ES-I3 (cell line): ENCODE measurements at regions not wholly inside any gene's neighbourhood (a gene's known extent, or its start where the extent isn't known, plus 50 kb on each side); places are given as distances from the start of the nearest gene placed in this dataset.

ENCODE experiments used
- H3K36me3 ChIP-seq: 2 replicates; pipeline ENCODE4 v1.6.1; 2013; ENCODE audit warnings: mild to moderate bottlenecking, low read length, control low read depth, moderate library complexity; ENCODE audit not compliant: insufficient read depth
- H3K4me1 ChIP-seq: 2 replicates; pipeline ENCODE4 v1.6.1; 2013; ENCODE audit warnings: mild to moderate bottlenecking, control low read depth, low read length; ENCODE audit not compliant: insufficient read depth
- H3K9ac ChIP-seq: 2 replicates; pipeline ENCODE4 v1.6.1; 2013; ENCODE audit warnings: low read depth, mild to moderate bottlenecking, low read length, moderate library complexity
- H3K9me3 ChIP-seq: 2 replicates; pipeline ENCODE4 v1.6.1; 2013; ENCODE audit warnings: mild to moderate bottlenecking, low read length, moderate library complexity; ENCODE audit not compliant: control insufficient read depth, insufficient read depth

DNA sequence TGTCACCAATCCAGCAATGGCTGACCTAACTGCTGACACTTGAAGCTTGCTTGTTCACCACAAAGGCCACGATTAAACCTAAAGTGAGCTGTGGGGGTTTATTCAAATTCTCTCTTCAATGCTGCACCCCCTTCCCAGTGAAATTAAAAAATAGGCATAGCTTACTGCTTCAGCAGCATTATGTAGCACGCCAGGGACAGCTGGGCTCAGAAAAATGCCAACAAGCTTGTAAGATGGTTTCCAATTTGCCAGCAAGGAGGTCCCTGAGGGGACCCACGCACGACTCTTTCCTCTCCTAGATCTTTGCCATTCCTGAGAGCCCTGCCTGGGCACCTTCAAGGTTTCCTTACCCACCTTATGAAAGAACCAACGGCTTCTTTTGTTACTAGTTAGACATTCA lies 113.5 kb upstream of the CDH4 start:
- Histone ChIP-seq H3K9ac (no peak overlapping the region), H3K9me3 (no peaks in the 10 kb centered on the region), H3K4me1 (no peaks in the 10 kb centered on the region), H3K36me3 (no peaks in the 10 kb centered on the region)

DNA sequence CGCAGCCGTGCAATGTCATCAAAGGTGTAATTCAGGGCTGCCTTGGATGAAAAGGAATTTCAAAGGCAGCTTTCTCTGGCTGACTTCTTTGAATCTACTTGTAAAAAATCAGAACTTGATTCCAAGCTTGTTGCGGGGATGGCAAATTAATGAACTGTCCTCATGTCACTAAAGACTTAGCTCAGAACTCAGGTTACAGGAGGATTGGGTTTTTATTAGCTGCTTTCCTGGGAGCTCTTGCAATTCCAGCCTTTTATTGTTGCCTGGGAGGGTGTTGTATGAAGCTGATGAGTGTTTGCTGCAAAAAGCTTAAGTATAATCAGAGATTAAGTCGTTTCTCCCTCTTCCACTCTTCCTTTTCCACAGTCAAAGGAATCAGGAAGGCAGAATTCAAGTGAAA lies 113.0 kb upstream of the CDH4 start:
- H3K4me1 ChIP-seq, result no peaks in the 10 kb centered on the region
- H3K9ac ChIP-seq, result no peak overlapping the region
- H3K9me3 ChIP-seq, result no peaks in the 10 kb centered on the region
- no peaks in the 10 kb centered on the region for H3K36me3 ChIP-seq

DNA sequence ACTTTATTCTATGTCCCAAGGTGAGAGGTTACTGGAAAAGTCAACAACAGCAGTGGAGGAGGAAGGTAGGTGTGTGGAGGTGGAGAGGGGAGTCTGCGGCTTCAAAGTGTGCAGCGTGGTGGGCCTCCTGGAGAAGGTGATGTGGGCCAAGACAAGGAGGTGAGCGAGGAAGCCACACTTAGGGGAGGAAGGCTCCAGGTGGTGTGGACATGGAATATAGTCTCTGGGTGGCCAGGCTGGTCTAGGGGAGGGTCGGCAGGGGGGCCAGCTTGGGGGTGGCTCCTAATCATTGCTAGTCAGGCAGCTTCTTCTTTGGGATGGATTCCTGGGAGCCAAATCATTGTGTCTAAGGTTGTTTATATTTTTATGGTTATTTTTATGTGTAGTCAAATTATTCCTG lies 111.5 kb upstream of the CDH4 start:
- no peaks in the 10 kb centered on the region for H3K9me3 ChIP-seq
- no peaks in the 10 kb centered on the region for H3K36me3 ChIP-seq
- no peaks in the 10 kb centered on the region for H3K4me1 ChIP-seq
- H3K9ac ChIP-seq, result no peak overlapping the region

DNA sequence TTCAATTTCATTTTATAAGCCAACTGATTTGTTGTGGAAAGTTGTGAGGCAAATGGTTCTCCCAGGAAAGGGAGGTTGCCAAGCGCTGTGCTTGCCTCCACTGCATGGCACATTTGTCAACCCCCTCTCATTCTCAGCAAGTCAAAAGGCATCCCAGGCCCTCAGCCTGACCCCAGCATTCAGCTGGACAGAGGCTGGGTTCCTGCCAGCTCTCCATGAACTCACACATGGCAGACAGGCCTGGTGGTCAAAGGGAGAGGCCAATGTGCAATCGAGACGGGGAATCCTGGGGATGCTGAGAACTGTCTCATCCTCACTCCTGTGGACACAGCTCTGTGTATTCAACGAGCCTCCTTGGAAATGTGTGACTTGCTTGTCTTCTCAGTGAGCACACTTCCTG lies 106.0 kb upstream of the CDH4 start:
- no peaks in the 10 kb centered on the region for H3K4me1 ChIP-seq
- H3K36me3 ChIP-seq, result no peaks in the 10 kb centered on the region
- no peak overlapping the region for H3K9ac ChIP-seq

DNA sequence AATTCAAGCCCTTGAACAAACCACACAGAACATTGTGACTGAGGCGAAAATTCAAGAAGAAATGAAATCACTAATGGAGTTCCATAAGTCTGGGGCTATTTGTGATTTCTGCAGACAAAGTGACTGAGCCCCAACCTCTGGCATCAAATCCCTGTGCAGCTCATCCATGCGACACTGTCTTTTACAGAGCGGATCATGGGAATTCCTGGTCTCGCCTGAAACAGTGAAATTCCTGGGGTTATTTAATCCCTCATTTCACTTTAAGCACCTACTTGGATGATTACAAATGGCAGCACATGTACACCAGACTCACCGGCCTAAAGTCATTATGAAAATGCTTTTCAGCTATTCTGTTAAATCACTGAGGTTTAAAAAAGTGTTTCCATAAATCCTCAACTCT lies 102.4 kb upstream of the CDH4 start:
- no peaks in the 10 kb centered on the region for H3K9me3 ChIP-seq
- no peak overlapping the region for H3K9ac ChIP-seq
- no peaks in the 10 kb centered on the region for H3K36me3 ChIP-seq
- no peaks in the 10 kb centered on the region for H3K4me1 ChIP-seq

More for the DNA sequence above, 106.0 kb upstream of the CDH4 start:
- no peaks in the 10 kb centered on the region for H3K9me3 ChIP-seq

DNA sequence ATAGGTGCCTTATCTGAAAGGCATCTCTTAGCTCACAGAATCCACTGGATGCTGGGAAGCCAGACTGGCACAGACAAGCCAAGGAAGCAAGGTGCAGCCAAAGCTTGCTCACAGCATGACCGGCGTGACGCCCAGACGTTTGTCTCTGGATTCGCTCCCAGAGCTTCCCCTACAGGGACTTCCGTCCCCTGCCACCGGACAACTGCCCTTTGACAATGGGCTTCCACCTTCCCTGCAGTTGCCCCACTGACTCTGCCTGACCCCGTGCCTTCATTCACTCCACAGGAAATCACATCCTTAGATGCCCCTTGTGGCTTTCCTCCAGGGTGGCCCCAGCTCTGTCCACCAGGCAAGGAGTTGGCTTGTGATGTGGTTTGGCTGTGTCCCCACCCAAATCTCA lies 94.8 kb upstream of the CDH4 start:
- no peaks in the 10 kb centered on the region for H3K9me3 ChIP-seq
- no peaks in the 10 kb centered on the region for H3K4me1 ChIP-seq
- H3K9ac ChIP-seq, result no peak overlapping the region
- no peaks in the 10 kb centered on the region for H3K36me3 ChIP-seq

DNA sequence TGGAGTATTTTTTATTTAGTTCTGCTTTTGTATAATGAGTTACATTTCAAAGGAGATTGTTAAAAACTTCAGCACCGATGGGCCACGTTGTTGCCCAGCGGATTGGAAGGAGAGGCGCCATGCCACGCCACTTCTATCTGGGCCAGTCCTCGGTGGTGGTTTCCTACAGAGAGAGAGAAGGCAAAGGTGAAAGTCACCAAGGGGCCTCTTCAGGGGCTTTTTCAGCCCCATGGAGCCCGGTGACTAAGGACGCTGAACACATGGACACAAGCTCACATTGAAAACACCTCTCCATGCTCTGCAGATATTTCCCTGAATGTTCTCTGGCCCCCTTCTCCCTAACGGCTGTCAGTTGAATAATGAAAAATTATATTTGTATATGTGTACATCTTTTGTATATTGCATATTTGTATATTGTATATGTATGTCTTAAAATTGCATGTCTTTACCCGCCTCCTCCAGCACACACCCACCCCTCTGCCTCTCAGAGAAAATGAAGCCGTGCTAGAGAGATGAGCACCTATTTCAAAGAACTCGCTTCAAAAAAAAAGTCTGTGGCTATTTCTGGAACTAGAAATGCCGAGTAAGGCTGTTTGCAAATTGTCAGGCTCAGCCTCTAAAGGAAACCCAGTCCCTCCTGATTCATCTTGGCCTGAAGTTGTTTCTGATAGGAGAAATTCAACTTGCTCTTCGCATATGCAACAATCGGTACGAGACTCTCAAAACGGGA lies 91.9 kb upstream of the CDH4 start:
- H3K36me3 ChIP-seq, result no peaks in the 10 kb centered on the region
- no peaks in the 10 kb centered on the region for H3K4me1 ChIP-seq
- H3K9me3 ChIP-seq, result no peaks in the 10 kb centered on the region
- H3K9ac ChIP-seq, result no peak overlapping the region

DNA sequence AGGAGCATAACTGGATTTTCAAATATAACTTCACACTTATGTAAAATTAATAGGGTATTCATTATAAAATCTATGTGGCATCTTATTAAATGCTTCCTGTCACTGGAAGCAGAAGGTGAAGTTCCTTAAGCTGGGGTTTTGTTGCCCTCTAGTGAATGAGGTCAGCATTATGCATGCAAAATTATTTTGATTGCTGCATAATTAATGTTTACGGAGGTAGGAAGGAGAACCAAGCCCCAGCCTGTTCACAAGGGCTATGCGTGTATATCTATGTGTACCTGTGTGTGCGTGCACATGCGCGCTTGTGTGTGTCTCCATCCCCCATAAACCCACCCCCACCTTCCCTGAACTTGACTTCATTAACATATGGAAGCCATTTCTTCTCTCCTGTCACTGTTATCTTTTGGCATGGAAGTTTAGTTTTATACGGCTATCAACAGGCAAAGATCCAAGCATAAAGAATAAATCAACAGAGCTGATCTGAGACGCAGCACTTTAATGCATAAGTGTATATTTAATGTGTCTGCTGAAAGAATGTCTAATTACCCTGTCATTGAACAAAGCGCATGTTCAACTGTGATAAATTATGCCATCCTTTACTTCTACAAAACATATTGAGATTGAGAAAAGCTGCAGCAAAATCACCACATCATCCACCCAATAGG lies 90.2 kb upstream of the CDH4 start:
- Histone ChIP-seq H3K36me3 (no peaks in the 10 kb centered on the region), H3K4me1 (no peaks in the 10 kb centered on the region), H3K9me3 (no peaks in the 10 kb centered on the region), H3K9ac (no peak overlapping the region)

DNA sequence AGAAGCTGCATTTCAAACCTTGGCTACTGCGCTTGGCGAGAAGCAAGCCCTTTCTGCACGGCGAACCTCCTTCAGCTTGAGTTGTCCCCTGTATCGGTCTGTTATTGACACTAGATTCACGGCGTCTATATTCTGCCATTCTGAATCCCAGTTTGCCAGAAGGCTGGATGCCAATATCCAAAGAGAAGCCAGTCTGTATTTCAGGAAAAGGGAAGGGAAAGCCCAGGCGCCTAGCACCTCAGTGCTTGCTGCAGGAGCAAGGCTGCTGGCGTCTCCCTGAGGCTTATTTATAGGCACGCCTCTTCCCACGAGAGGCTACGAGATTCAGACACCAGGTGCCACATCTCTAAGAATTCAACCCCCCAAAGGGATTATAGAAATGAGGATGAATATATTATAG lies 89.6 kb upstream of the CDH4 start:
- H3K9me3 ChIP-seq, result no peaks in the 10 kb centered on the region
- H3K36me3 ChIP-seq, result no peaks in the 10 kb centered on the region
- H3K9ac ChIP-seq, result no peak overlapping the region
- H3K4me1 ChIP-seq, result no peaks in the 10 kb centered on the region

DNA sequence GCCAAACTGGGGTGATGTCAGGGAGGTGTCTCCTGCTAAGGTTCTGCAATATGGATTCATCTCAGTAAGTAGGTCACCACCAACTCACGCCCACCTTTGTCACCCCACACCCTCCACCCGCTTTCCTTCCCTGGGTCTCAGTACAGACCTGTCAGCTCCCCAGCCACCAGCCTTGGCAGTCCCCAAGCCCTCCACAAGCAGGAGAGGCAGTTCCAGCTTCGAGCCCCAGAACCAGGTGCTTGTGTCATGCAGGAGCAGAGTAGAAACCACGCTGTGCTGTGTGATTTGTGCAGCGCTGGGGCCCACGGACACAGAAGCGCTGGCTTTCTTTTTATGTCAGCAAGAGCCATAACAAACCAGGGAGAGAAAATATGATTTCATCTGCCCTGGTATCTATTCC lies 89.0 kb upstream of the CDH4 start:
- H3K36me3 ChIP-seq, result no peaks in the 10 kb centered on the region
- no peak overlapping the region for H3K9ac ChIP-seq
- H3K4me1 ChIP-seq, result no peaks in the 10 kb centered on the region
- no peaks in the 10 kb centered on the region for H3K9me3 ChIP-seq

DNA sequence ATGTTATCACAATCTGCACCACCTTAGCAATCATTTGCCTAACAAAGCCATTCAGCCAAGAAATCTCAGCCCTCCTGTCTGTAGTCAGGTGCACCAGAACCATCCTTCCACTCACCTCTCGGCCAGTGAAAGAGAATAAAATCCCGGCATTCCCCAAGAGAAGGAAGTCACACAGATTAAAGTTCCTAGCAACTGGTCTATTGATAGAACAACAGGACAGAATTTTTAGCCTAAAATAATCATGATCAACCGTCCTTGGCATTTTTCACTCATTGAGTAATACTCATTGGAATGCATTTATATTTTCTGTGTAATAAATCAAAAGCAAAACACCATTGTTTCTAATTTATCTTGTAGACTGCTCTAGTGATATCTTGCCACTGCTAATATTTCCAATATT lies 85.7 kb upstream of the CDH4 start:
- H3K9me3 ChIP-seq, result no peaks in the 10 kb centered on the region
- H3K4me1 ChIP-seq, result peaks cover 8% of the 10 kb centered on the region; the same call in 1 of the 2 replicates
- H3K9ac ChIP-seq, result no peak overlapping the region
- H3K36me3 ChIP-seq, result no peaks in the 10 kb centered on the region

DNA sequence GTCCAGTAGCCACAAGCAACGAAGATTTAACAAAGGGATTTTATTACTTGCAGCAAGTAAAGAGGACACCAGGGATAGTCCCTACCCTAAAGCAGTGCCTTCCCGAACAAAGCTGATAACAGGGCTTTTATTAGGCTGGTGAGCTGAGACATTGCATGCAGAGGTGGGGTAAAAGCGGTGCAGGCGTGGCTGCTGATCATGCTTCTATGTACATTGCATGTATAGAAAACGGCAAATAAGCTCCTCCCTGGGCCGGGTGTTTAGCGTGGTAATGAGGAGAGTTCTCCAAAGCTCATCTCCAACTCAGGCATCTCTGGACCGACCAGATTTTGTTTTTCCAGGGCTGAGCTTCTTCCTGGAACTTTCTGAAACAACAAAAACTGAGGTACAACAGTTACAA lies 83.5 kb upstream of the CDH4 start:
- Histone ChIP-seq H3K36me3 (no peaks in the 10 kb centered on the region), H3K4me1 (peaks cover 8% of the 10 kb centered on the region; the same call in 1 of the 2 replicates), H3K9me3 (no peaks in the 10 kb centered on the region), H3K9ac (no peak overlapping the region)

DNA sequence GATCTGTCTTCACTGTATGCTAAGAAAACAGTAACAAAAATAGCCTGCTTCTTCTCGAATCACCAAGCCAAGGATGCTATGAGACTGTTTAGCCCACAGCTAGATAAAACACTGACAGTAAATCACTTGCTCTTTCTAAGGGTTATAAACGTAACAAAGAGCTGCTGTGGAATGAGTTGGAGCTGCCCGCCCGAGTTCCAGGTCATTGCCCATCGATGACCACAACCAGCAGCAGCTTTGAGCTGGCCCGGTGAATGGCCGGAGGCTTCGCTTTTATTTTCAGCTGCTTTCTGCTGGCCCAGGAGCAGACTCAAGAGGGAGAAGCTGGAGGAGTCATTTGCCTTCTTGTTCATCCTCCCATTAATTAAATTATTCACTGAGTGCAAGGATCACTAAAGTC lies 82.2 kb upstream of the CDH4 start:
- H3K9me3 ChIP-seq, result no peaks in the 10 kb centered on the region
- H3K36me3 ChIP-seq, result no peaks in the 10 kb centered on the region
- H3K4me1 ChIP-seq, result peaks cover 8% of the 10 kb centered on the region; the same call in 1 of the 2 replicates
- no peak overlapping the region for H3K9ac ChIP-seq

DNA sequence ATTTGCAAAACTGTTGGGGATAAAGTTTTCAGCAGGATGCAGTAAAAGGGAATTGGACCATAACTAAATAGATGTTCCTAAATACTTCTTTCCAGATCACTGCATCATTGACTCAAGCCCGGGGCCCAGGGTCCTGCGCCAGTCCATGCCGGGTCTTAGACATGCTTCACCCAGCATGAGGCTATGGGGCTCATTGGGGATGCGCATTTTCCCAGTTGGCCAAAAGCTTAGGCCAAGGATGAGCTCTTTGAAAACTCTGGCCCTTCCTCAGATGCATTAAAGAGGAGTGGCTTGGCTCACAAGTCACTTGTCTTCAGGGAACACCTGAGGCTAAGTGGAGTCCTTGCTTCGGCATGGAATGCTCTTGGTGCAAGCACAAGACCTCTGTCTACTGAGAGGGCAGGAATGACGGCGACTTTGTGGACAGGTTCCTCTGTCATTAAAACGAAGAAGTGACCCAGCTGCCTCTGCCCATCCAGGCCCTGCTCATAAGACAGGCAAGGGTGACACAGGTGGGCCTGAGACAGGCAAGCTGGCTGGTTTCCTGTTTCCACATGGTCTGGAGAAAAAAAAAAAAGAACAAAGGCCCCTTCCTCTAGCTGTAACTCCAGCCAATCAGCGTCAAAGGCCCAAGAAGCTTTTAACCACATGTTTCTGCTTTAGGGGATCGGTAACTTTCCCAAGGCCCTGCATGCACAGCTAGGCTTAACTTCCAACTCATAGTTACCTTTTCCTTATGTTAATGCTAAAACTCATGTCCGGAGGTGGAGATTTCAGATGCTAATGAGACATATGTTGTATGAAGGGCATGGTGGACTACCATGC lies 81.4 kb upstream of the CDH4 start:
- H3K9me3 ChIP-seq, result no peaks in the 10 kb centered on the region
- no peaks in the 10 kb centered on the region for H3K36me3 ChIP-seq
- H3K4me1 ChIP-seq, result peaks cover 8% of the 10 kb centered on the region; the same call in 1 of the 2 replicates
- H3K9ac ChIP-seq, result no peak overlapping the region

DNA sequence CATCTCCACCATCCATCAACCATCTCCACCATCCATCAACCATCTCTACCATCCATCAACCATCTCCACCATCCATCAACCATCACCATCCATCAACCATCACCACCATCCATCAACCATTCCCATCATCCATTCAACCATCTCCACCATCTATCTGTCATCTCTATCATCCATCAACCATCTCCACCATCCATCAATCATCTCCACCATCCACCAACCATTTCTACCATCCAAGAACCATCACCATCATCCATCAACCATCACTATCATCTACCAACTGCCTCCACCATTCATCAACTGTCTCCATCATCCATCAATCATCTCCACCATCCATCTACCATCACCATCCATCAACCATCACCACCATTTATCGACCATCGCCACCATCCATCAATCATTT lies 78.8 kb upstream of the CDH4 start:
- peaks cover 8% of the 10 kb centered on the region; the same call in 1 of the 2 replicates for H3K4me1 ChIP-seq
- no peaks in the 10 kb centered on the region for H3K36me3 ChIP-seq
- H3K9me3 ChIP-seq, result no peaks in the 10 kb centered on the region
- H3K9ac ChIP-seq, result no peak overlapping the region
